Dedifferentiated amniotic fluid mesenchymal stem cell (primary cell): ENCODE measurements at regions not wholly inside any gene's neighbourhood (a gene's known extent, or its start where the extent isn't known, plus 50 kb on each side); places are given as distances from the start of the nearest gene placed in this dataset.
"Not testable (repeated sequence)": the region's sequence is repeated elsewhere in the genome, so short reads cannot be mapped to it uniquely, and the experiment has no call there.

Experiments used
- DNase-seq: peaks from one replicate; pipeline ENCODE4 v3.0.0-alpha.2; 2016; ENCODE audit errors: extremely low spot score

GRCh38 chr7:115789901-115790300, 240.7 kb downstream of the TFEC start:
- DNase-seq: no peak

- DNase-seq: not testable (repeated sequence)
Measured at GRCh38 chr7:115789473-115789872, 241.1 kb downstream of the TFEC start.

GRCh38 chr7:115782696-115783490, 247.7 kb downstream of the TFEC start:
- peak; percentile 71 for DNase-seq

- peak; percentile 28 for DNase-seq
Measured at GRCh38 chr7:115779561-115779960, 251.0 kb downstream of the TFEC start.

GRCh38 chr7:115775981-115776380, 254.6 kb downstream of the TFEC start:
- no peak for DNase-seq

- DNase-seq: no peak
Measured at GRCh38 chr7:115763347-115763746, 267.2 kb downstream of the TFEC start.

GRCh38 chr7:115758025-115758424, 272.5 kb downstream of the TFEC start:
- no peak for DNase-seq

- no peak for DNase-seq
Measured at GRCh38 chr7:115754226-115754625, 276.3 kb downstream of the TFEC start.

GRCh38 chr7:115749924-115750323, 280.6 kb downstream of the TFEC start:
- DNase-seq: no peak

- no peak for DNase-seq
Measured at GRCh38 chr7:115748123-115748738, 282.3 kb downstream of the TFEC start.

GRCh38 chr7:115747174-115747573, 283.4 kb downstream of the TFEC start:
- no peak for DNase-seq

- no peak for DNase-seq
Measured at GRCh38 chr7:115740043-115740442, 290.5 kb downstream of the TFEC start.

GRCh38 chr7:115734641-115735040, 295.9 kb downstream of the TFEC start:
- DNase-seq: no peak

- DNase-seq: no peak
Measured at GRCh38 chr7:115731796-115732471, 298.6 kb downstream of the TFEC start.

GRCh38 chr7:115728518-115728917, 302.0 kb downstream of the TFEC start:
- no peak for DNase-seq

- DNase-seq: no peak
Measured at GRCh38 chr7:115724400-115725056, 306.0 kb downstream of the TFEC start.

- no peak for DNase-seq
Measured at GRCh38 chr7:115722302-115722977, 308.1 kb downstream of the TFEC start.

- DNase-seq: no peak
Measured at GRCh38 chr7:115721293-115722217, 309.0 kb downstream of the TFEC start.

- DNase-seq: no peak
Measured at GRCh38 chr7:115719963-115720362, 310.6 kb downstream of the TFEC start.

GRCh38 chr7:115709664-115710063, 320.9 kb downstream of the TFEC start:
- no peak for DNase-seq

GRCh38 chr7:115708013-115708341, 322.6 kb downstream of the TFEC start:
- no peak for DNase-seq
